HFFc6 (cell line): ENCODE measurements at regions not wholly inside any gene's neighbourhood (a gene's known extent, or its start where the extent isn't known, plus 50 kb on each side); places are given as distances from the start of the nearest gene placed in this dataset.

Experiments used
- DNase-seq: peaks from one replicate; pipeline ENCODE4 v3.0.0-alpha.2; 2018
- H3K27ac Mint-ChIP-seq: 2 replicates; pipeline ENCODE4 v1.8.0; 2020; ENCODE audit warnings: mild to moderate bottlenecking, mixed read lengths
- H3K27me3 Mint-ChIP-seq: 2 replicates; pipeline ENCODE4 v1.8.0; 2021; ENCODE audit warnings: mild to moderate bottlenecking, moderate library complexity, mixed read lengths; ENCODE audit not compliant: insufficient read depth
- H3K36me3 Mint-ChIP-seq: 2 replicates; pipeline ENCODE4 v1.8.0; 2021; ENCODE audit warnings: low read depth, mixed read lengths
- H3K4me1 Mint-ChIP-seq: 2 replicates; pipeline ENCODE4 v1.8.0; 2020; ENCODE audit warnings: low read depth, mixed read lengths
- H3K4me3 Mint-ChIP-seq: 2 replicates; pipeline ENCODE4 v1.8.0; 2020; ENCODE audit warnings: mild to moderate bottlenecking, moderate library complexity, mixed read lengths
- H3K9me3 Mint-ChIP-seq: 2 replicates; pipeline ENCODE4 v1.8.0; 2020; ENCODE audit warnings: mild to moderate bottlenecking, mixed read lengths
- CTCF ChIP-seq: fragments of 200-600 bp; sonication (generic); IDR thresholded peaks from 2 replicates; pipeline ENCODE4 v1.5.0; 2021; ENCODE audit warnings: antibody characterized with exemption, mild to moderate bottlenecking

DNA sequence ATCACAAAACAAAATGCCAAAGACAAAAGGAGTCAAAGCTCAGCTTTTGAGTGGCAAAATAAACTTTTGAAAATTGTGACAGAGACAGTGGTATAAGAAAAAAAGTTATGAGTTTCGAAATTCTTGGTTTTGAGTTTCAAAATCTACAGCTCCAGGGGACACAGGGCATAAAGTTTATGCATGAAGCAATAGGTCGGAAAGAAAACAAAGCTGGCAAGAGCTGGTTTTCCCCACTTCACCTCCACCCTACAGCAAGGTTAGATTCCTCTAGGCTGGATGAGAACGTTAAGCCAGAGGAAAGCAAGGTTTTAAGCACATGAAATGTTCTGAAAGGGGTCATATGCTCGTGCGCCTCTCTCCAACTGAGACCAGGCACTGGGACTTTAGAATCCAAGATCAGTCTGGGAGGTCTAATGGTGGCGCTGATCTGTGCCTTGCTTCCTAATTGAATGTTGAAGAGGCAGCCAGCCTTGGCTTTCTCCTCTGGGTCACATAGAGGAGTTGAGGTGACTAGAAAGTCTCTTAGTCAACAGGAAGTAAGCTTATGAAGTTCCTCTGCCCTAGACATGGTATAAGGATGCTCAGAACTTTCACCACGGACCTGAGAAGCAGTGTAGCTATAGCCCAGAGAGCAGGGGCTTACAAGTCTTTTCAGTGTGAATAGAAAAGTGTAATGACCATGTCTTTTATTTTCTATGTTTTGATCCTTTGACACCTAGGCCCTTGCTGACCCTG lies 167.7 kb upstream of the DMAC1 start:
- Mint-ChIP-seq H3K4me3 (no peak overlapping the region), H3K4me1 (no peaks in the 10 kb centered on the region), H3K9me3 (peaks cover 20% of the 10 kb centered on the region; the same call in 1 of the 2 replicates), H3K36me3 (no peaks in the 10 kb centered on the region), H3K27me3 (no peaks in the 10 kb centered on the region), H3K27ac (no peak overlapping the region)
- no peak for TF ChIP-seq CTCF
- no peak for DNase-seq

DNA sequence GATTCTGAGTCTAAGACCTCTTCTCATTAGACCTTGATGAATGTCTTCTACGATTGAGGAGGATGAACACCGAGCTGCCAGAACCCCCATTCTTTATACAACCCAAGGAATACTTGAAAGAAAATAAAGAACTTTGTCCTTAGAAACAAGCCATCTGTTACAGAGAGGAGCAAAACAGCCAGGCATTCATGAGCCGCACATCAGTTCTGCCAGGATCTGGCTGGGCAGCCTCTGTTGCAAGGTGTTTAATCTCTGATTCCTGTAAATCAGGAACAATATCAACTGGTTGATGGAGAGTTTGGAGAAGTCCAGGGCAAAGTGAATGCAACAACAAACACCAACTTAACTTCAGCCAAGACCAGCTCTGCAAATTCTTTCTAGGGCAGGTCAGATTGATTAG lies 165.5 kb upstream of the DMAC1 start:
- no peak for DNase-seq
- TF ChIP-seq CTCF, result no peak
- Mint-ChIP-seq H3K27ac (no peak overlapping the region), H3K9me3 (peaks cover 26% of the 10 kb centered on the region), H3K36me3 (no peaks in the 10 kb centered on the region), H3K27me3 (no peaks in the 10 kb centered on the region), H3K4me1 (no peaks in the 10 kb centered on the region), H3K4me3 (no peak overlapping the region)

- H3K4me3 Mint-ChIP-seq, result no peak overlapping the region
- H3K9me3 Mint-ChIP-seq, result peaks cover 33% of the 10 kb centered on the region
- TF ChIP-seq CTCF, result no peak
- no peaks in the 10 kb centered on the region for H3K27me3 Mint-ChIP-seq
- H3K36me3 Mint-ChIP-seq, result no peaks in the 10 kb centered on the region
- DNase-seq, result no peak
- H3K4me1 Mint-ChIP-seq, result no peaks in the 10 kb centered on the region
- H3K27ac Mint-ChIP-seq, result no peak overlapping the region
Measured at GRCh38 chr9:7963026-7963425, 163.4 kb upstream of the DMAC1 start.

GRCh38 chr9:7961076-7961475 lies 161.5 kb upstream of the DMAC1 start:
- H3K27ac Mint-ChIP-seq, result no peak overlapping the region
- H3K4me1 Mint-ChIP-seq, result no peaks in the 10 kb centered on the region
- H3K4me3 Mint-ChIP-seq, result no peak overlapping the region
- peaks cover 31% of the 10 kb centered on the region for H3K9me3 Mint-ChIP-seq
- no peak for TF ChIP-seq CTCF
- H3K27me3 Mint-ChIP-seq, result no peaks in the 10 kb centered on the region
- H3K36me3 Mint-ChIP-seq, result no peaks in the 10 kb centered on the region
- no peak for DNase-seq

DNA sequence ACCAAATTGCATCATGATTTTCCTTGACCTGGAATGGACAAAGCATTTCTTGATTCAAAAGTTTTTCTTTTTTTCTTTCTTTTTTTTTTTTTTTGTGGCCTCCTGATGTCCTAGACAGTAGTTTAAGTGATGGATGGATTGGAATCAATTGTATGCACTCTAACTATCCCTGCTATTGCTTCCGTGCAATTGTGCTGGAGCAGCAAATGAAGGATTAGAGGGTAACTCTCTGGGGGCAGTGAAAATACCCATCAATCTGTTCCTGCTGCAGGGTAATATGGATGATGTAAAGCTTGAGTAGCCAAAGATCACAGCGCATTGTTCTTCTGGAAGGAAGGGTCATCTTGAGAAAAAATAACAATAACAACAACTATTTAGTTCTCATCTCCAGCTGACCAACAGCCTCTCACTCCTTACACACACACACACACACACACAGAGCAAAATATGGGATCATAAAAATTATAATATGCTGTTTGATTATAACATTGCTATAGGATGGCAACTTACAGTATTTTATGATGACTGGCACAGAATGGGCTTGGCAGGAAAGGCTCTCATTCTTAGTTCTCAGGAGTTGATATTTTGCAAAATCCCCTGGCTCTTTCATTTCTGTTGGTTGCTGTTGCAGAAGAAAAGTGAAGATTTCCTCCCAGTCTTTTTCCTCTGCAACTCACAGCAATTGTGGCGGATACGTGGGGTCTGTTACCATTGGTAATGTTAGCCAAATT lies 160.9 kb upstream of the DMAC1 start:
- peaks cover 31% of the 10 kb centered on the region for H3K9me3 Mint-ChIP-seq
- H3K4me3 Mint-ChIP-seq, result no peak overlapping the region
- H3K36me3 Mint-ChIP-seq, result no peaks in the 10 kb centered on the region
- H3K27me3 Mint-ChIP-seq, result no peaks in the 10 kb centered on the region
- no peak for DNase-seq
- H3K4me1 Mint-ChIP-seq, result no peaks in the 10 kb centered on the region
- TF ChIP-seq CTCF, result no peak
- H3K27ac Mint-ChIP-seq, result no peak overlapping the region
